Stimulated activated CD4-positive, alpha-beta T cell treated with anti-CD3 and anti-CD28 coated beads, Interleukin-12 subunit alpha, Interleukin-12 subunit beta, amount 100 ng/mL, for 4 hours (primary cell): ENCODE measurements at regions not wholly inside any gene's neighbourhood (a gene's known extent, or its start where the extent isn't known, plus 50 kb on each side); places are given as distances from the start of the nearest gene placed in this dataset.
"Not testable (repeated sequence)": the region's sequence is repeated elsewhere in the genome, so short reads cannot be mapped to it uniquely, and the experiment has no call there.

Experiments used
- DNase-seq: peaks from one replicate; pipeline ENCODE4 v3.0.0-alpha.2; 2020

DNA sequence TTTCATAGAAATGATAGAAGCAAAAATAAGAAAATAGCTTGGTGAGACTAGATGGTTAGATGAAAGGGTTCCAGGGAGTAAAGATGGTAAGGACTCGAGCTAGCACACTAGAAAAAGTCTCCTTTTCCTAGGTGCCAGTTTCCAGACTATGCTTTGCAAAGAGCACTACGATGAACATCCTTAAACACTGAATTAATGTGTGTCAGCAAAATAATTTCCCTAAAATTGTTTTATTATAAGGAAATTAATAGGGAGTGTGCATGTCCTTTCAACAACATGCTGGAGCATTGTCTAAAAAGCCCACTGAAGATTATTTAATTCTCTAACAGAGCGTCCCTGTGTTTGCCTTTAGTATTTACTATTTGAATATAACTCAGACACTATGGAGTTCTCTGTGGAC, 107.4 kb upstream of the NDUFV2 start:
- no peak for DNase-seq

DNA sequence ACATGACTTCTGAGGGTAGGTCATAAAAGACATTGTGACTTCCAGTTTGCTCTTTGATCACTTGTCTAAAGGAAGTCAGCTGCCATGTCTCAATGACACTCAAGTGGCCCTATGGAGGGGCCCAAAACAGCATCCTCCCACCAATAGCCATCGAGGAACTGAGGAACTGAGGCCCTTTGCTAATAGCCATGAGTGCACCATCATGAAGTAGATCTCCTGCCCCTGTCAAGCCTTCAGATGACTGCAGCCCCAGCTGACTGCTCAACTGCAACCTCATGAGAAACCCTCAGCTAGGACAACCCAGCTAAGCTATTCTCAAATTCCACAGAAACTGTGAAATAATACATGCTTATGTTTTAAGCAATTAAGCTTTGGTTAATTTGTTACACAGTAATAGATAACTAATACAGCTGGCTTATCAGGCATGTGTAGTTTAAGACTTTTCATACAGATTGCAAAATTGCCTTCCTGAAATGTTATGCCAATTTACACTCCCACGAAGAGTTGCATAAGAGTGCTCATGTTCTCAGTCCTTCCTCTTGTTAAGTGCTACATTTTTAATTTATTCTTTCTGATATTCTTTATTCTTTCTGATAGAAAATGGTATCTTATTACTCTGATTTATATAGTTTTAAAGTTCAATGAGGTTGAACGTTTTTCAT, 105.6 kb upstream of the NDUFV2 start:
- no peak for DNase-seq

DNA sequence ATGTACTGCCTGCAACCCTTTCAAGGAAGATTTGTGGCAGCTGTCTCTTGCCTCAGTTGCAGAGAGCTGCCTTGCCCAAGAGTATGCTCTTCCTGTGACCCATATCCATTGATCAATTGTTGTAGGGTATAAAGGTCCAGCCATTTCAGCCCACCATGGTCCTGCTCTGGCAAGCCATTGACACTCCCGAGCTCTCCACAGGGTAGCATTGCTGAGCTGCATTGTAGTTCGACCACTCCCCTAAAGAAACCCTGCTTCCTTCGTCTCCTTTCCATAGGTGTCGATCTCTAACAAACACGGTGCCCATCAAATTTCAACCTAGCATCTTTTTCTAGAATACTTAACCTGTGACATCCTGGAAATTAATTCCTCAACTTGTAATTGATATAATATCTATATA, 104.9 kb upstream of the NDUFV2 start:
- no peak for DNase-seq

DNA sequence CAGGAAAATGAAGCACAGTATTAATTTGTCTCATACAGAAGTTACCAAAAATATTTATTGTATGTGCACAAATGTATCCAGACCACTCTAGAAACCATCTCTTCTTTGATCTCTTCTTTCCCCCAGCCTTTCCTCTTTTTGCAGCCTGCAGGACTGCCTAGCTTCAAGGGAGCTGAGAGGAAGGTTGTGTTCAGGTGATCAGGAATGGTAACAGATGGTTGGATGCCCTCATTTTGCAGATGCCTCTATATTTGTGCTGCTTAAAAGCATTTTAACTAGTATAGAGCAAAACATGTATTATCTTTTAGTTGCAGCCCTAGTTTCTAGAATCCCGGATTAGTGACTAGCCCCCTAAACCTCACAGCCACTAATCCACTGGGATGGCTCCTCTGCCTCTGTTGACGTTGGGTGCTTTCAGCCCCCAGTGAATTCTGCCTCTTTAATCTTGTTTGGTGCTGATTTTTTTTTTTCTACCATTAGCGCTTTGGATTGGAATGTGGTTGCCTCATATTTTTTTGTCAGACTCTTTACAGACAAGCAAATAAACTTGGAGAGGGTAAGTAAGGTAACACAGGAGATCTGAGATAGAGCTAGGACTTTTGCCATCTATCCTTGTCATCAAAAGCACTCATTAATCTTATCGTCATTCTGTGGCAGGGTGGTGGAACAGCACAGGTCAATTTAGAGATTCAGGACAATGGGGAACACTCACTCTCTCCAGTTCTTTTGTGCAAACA, 103.8 kb upstream of the NDUFV2 start:
- DNase-seq, result no peak

DNA sequence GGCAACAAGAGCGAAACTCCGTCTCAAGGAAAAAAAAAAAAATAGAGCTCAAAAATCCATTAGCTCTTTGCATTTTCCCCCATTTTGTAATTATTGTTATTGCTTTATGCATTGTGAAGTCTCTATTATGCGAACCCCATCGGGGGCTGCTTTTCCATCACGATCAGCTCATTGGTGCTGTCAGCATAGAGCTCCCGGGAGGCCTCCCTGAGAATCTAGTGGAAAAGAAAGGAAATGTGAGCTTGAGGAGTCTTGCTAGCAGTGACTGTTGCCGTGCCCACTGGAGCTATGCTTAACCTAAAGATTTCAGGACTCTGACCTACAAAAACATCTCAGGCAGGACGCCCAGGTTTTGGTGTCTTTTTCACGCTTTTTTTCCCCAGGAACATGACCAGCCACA, 102.6 kb upstream of the NDUFV2 start:
- DNase-seq, result no peak

DNA sequence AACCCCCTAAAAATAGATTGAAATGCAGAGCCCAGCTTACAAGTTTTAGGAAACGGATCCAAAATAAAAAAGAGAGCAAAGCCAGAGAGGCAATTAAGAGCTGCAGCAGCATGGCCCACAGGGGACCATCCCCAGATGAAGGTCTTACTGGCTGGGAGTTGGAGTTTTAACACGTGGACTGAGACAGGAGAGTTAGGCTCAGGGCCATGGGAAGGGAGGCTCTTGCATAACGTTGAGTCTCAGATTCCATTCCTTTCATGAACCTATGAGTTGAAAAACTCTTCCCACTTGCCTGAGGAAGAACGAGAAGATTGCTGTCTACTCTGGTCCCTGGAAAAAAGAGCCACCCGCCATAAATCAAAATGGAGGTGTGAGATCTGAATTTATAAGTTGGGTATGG, 101.8 kb upstream of the NDUFV2 start:
- no peak for DNase-seq

DNA sequence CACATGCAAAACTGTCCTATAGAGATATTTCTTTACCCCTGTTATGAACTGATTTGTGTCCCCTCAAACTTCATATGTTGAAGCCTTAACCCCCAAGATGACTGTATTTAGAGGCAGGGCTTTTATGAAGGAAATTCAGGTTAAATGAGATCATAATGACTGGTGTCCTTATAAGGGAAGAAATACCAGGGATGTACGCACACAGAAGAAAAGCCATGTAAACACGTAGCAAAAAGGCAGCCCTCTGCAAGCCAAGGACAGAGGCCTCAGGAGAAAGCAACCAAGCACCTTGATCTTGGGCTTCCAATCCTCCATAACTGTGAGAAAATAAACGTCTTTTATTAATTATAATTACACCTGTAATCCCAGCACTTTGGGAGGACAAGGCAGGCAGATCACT, 101.3 kb upstream of the NDUFV2 start:
- DNase-seq, result no peak

DNA sequence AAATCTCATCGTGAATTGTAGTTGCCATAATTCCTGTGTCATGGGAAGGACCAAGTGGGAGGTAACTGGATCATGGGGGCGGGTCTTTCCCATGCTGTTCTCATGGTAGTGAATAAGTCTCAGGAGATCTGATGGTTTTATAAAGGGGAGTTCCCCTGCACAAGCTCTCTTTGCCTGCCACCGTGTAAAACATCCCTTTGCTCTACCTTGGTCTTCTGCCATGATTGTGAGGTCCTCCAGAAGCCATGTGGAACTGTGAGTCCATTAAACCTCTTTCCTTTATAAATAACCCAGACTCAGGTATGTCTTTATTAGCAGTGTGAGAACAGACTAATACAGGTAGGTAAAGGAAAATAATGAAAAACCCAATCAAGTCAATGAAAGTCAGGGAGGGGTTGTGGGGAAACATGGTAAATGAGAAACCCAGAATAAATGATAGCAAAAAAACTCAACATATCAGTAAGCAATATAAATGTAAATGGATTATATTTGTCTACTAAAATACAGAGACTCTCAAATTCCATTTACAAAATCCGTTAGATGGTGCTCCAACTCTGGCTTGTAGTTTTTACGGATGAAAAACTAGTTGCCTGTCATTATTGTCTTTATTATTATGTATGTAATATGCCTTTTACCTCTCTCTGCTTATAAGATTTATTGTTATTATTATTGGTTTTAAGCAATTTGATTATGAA, 98.9 kb upstream of the NDUFV2 start:
- DNase-seq, result no peak

DNA sequence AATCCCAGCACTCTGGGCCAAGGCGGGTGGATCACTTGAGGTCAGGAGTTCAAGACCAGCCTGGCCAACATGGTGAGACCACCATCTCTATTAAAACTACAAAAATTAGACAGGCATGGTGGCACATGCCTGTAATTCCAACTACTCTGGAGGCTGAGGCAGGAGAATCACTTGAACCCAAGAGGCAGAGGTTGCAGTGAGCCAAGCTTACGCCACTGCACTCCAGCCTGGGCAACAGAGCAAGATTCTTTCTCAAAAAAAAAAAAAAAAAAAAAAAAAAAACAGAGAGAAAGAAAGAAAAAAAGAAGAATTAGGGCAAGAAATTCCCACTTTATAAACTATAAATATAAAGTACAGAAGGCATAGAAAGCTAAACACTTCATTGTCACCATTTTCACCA, 98.2 kb upstream of the NDUFV2 start:
- DNase-seq, result not testable (repeated sequence)

DNA sequence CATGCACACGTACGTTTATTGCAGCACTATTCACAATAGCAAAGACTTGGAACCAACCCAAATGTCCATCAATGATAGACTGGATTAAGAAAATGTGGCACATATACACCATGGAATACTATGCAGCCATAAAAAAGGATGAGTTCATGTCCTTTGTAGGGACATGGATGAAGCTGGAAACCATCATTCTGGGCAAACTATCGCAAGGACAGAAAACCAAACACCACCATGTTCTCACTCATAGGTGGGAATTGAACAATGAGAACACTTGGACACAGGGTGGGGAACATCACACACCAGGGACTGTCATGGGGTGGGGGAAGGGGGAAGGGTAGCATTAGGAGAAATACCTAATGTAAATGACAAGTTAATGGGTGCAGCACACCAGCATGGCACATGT, 94.8 kb upstream of the NDUFV2 start:
- not testable (repeated sequence) for DNase-seq

DNA sequence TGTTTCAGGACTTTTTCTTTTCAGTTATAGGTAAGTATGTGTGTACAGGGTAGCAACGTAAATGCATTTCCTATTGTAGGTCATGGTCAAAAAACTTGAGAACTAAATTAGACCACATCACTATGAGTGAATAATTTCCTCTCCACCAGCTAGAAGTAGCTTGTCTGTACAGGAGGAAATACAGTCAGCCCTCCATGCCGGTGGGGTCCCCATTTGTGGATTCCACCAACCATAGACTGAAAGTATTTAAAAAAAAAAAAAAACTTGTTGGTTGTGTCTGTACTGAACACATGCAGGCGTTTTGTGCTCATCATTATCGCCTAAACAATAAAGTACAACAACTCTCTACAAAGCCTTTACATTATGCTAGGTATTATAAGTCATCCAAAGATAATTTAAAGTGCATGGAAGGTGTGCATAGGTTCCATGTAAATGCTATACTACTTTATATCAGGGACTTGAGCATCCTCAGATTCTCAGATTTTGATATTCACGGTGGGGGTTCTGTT, 94.2 kb upstream of the NDUFV2 start:
- no peak for DNase-seq

DNA sequence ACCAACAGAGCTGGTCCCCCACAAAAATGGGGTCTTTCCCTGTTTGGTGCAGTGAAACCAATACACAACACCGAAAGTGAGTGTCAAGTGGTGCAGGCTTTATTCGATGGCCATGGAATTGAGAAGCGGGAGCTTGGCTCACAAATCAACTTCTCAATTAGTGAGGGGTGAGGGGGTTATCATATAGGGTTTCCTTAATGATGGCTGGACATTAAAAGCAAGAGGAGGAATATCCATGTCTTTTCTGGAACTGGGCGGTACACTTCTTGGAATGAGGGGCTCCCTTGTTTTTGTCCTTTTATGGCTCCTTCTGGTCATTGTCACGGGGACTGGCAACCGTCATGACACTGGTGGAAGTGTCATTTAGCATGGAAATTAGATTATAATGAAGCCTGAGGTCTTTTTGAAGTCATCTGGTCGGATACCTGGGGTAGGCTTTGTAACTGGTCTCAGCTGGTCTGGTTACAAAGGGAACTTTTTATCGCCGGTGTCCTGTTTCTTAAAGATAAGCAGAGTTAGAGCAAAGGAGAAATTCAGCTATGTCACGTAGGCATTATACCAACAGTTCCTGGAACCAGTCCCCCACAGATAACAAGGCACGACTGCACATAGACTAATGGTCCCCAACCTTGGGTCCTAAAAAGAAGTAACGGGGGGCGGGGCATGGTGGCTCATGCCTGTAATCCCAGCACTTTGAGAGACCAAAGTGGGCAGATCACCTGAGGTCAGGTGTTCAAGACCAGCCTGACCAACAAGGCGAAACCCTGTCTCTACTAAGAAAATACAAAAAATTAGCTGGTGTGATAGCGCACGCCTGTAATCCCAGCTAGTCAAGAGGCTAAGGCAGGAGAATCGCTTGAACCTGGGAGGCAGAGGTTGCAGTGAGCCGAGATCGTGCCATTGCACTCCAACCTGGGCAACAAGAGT, 93.5 kb upstream of the NDUFV2 start:
- no peak for DNase-seq

DNA sequence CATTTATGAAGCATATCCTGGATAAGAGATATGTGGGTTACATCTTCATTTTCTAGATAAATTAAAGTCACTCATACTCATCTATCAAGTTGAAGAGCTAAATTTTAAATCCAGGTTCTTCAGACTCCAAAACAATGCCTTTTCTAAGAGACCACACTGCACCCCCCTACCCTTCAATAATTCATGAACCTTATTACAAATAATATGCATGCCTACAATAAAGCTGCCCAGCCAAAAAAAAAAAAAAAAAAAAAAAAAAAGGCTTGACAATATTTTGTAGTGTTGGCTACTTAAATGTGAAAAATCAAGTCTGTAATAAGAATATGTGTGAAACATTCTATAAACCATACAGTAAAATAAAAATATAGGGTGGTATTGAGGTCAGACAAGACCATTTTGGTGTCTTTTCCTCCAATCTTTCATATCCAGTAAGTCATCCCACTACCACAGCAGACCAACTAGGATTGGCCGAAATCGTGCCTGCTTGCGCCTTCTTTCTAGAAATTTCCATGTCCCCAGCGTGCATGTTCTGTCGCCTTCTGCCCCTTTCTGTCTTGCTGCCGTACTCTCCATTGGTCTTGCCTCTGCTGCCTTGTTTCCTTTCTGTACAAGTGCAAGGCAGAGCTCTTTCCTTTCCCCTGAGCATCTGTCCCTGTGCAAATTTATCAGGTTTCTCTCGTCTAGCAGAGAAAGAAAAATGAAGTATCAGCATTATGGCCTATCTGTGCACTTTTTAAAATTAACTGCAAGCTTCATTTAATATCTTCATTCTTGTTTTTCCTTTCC, 92.6 kb upstream of the NDUFV2 start:
- no peak for DNase-seq

DNA sequence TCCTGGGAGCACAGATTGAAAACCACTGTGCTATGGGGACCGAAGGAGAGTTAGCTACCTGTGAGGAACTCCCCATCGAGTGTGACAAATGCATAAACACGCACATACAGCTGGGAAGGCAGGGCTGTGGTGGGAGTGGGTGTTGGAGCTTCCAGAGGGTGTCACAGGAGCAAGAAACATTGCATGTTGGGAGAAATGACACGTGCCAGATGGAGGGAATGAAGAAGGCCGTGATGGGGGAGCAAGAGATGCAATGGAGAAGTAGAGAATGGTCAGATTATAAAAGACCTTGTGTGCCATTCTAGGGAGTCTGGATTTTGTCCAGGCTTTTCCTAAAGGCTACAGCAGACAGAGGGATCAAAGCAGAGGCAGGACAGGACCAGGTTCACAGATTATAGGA, 91.1 kb upstream of the NDUFV2 start:
- no peak for DNase-seq

DNA sequence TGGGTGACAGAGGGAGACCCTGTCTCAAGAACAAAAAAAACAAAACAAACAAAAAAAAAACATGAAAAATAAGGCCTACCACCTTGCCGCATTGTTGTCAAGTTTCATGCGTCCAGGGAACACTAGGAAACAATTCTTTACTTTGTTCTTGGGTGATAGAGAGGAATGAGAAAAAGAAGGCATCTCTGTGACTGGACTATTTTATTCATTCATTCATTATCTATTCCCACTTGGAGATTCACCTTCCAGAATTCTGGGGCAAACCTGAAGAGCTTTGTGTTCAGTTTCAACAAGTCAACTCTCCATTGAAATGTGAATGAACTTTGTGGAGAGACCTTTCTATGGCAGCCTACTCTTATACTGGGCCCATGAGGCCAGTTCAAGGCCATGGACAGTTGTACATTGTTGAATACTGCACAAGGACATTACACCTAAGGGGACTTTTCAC, 88.5 kb upstream of the NDUFV2 start:
- DNase-seq, result no peak

DNA sequence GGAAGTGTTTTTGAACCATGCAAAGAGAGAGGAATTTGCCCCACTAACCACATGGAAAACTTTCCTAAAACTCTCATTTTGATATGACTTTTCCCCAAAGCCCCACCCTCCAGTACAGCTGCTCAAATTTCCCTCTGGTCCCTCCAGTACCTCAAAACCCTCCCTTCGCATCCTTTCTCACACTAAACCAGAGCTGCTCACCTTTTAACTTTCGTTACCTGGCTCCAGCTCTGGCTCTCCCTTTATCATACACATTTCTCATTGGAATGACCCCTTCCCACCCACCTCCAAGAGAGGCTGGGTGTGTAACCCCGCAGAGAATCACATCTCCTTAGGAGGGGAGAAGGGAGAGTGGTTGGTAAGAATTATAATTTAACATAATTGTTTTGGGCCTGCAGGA, 86.8 kb upstream of the NDUFV2 start:
- DNase-seq, result no peak

DNA sequence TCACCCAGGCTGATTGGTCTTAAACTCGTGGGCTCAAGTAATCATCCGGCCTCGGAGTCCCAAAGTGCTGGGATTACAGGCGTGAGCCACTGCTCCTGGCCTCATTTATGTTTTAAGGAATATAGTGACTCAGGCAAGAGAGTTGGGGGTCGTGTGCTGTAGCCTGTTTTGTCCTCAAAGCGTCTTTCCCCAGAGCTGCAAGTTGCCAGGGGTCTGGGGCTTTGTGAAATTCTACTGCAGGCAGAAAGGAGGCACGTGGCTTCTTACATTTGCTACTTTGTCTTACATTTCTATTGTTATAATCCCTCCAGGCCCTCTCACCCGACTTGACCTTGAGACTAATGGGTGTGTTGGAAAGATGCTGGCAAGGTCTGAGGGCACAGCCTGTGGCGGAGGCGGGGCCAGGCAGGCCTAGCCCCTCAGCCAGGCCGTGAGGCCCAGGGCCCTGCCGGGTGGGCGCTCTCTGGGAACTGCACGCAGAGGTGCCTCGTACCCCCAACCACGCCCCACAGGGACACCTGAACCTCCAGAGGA, 85.8 kb upstream of the NDUFV2 start:
- DNase-seq, result no peak

DNA sequence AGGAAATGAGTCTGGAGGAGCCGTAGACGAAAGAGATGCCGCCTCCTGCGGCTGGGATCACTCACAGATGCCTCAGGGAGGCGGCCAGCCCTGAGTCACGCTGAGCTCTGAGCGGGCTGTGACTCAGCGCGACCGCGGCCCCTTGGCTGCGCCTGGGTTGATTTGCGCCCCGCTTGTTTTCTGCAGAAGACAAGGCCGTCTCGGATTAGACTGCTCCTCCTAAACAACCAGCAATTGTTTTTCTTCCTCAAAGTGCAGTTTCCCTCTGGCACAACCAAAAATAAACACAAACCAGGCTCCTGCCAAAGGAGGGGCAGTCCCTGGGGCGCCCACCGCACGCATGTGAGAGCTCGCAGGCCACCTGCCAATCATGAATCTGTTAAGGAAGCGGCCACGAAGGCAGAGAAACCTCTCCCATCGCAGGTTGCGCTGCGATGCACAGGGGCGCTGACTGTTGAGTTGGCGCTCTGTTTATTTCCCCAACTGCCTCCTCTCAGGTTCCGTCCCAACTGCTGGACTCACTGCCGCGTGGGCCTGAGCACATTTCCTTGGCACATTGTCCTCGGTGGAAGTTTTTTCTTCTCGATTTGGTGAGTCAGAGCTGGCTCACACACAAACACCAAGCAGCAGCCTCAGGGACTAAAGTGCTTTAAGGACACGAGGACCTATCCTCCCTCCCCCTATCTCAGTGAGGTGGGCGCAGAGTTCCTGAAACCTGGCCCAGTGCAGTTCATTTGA, 85.2 kb upstream of the NDUFV2 start:
- peak; percentile 69 for DNase-seq

DNA sequence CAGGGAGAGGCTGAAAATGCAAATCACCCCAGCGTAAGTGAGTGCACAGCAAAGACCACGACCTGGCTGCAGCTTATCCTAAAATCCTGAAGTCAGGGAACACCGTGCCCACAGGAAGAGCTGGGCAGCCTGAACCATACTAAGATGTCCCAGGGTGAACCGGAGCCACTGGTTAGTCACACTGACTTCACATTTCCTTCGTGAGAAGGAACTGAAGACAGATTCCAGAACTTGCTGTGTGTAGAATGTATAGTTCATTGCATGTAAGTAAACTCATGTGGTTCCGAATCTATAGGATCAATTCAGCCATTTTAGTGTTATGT, 84.6 kb upstream of the NDUFV2 start:
- DNase-seq, result no peak

DNA sequence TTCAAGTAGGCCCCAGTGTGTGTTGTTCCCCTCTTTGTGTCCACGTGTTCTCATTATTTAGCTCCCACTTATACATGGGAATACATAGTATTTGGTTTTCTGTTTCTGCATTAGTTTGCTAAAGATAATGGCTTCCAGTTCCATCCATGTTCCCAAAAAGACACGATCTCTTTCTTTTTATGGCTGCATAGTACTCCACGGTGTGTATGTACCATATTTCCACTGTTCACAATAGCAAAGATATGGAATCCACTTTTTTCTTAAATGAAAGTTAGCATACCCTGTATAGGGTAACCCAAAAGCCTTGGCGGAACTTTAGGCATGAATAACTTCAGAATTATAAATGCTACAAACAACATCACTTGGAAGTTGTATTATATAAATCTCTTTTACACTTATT, 83.4 kb upstream of the NDUFV2 start:
- DNase-seq, result no peak

DNA sequence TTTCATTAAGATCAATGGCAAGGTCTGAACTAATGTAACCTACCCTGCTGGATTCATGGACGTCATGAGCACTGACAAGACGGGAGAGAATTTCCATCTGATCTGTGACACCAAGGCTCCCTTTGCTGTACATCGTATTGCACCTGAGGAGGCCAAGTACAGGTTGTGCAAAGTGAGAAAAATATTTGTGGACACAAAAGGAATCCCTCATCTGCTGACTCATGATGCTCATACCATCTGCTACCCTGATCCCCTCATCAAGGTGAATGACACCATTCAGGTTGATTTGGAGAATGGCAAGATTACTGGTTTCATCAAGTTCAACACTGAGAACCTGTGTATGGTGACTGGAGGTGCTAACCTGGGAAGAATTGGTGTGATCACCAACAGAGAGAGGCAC, 82.3 kb upstream of the NDUFV2 start:
- DNase-seq, result no peak
